GM23248 (cell line): ENCODE measurements at regions not wholly inside any gene's neighbourhood (a gene's known extent, or its start where the extent isn't known, plus 50 kb on each side); places are given as distances from the start of the nearest gene placed in this dataset.

Experiments used
- EZH2 ChIP-seq: fragments of 200-600 bp; sonication (generic); IDR thresholded peaks from 2 replicates; pipeline ENCODE4 v1.6.1; 2018; ENCODE audit warnings: antibody characterized with exemption, mild to moderate bottlenecking; ENCODE audit not compliant: insufficient read depth, poor library complexity, severe bottlenecking
- EZH2phosphoT487 ChIP-seq: fragments of 200-600 bp; sonication (generic); IDR thresholded peaks from 2 replicates; pipeline ENCODE4 v1.6.1; 2018; ENCODE audit warnings: antibody characterized with exemption, moderate library complexity, mild to moderate bottlenecking, low read depth; ENCODE audit not compliant: insufficient read depth

GRCh38 chr6:90905351-90905750, 318.5 kb upstream of the MAP3K7 start:
- TF ChIP-seq EZH2phosphoT487 (no peak), EZH2 (no peak)
